NCI-H2196 (cell line): ENCODE measurements at regions not wholly inside any gene's neighbourhood (a gene's known extent, or its start where the extent isn't known, plus 50 kb on each side); places are given as distances from the start of the nearest gene placed in this dataset.
"Not testable (repeated sequence)": the region's sequence is repeated elsewhere in the genome, so short reads cannot be mapped to it uniquely, and the experiment has no call there.

Experiments
- DNase-seq: peaks from one replicate; lab custom pipeline; 2025; ENCODE audit not compliant: unreplicated experiment; lab: John Stamatoyannopoulos, UW

DNA sequence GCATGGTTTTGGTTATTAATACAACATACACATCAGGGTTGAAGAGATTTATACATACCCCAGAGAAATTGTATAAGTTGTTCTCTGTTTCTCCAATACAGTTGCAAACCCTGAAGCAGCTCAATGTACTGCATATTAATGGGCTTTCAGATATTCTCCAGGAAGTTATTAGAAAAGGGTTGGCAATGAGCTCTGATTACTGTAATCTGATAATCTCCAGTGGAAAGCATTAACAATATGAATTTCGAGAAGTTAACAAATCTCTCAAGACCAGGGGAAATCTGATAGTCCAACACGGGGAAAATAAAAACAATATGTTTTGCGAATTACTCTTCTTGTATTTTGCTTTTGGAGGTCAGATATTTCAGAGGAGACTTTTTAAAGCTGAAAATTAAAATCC is 950.1 kb downstream of the TBL1XR1 start:
- DNase-seq: no peak

DNA sequence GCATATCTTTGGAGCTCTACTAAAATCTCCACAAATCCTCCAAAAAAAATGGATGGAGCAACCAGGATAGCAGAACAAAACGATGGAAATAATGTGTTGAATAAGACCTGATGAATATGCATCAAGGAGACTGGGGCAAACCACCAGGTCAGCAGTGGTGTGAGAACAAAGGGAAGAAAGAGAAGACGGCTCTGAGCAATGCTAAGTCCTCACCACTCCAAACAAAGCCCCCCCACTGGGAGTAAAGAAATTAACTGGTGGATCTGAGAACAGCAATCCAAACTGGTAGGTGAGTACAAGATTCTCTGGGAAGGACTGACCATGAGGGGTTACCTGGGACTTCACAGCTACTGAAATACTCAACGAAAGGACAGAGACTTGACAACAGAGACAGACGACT is 977.3 kb downstream of the TBL1XR1 start:
- DNase-seq: no peak

DNA sequence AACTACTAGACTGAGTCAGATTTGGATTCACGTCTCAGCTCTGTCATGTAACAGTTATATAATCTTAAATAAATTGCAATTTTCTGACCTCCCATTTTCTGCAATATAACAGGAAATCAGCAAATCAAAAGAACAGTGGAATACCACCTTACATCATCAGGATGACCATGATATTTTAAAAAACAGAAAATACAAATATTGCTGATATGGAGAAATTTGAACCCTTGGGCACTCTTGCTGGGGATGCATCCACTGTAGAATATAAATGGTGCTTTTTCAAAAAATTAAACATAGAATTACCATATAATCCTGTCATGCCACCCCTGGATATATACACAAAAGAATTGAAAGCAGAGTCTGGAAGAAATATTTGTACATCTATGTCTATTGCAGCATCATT is 982.5 kb downstream of the TBL1XR1 start:
- no peak for DNase-seq

DNA sequence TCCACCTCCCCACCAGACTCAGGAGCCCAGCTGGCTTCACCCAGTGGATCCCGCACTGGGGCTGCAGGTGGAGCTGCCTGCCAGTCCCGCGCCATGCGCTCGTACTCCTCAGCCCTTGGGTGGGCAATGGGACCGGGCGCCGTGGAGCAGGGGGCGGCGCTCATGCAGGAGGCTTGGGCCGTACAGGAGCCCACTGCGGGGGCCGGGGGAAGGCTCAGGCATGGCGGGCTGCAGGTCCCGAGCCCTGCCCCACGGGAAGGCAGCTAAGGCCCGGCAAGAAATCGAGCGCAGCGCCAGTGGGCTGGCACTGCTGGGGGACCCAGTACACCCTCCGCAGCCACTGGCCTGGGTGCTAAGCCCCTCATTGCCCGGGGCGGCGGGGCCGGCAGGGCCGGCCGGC is 984.0 kb downstream of the TBL1XR1 start:
- DNase-seq: not testable (repeated sequence)

DNA sequence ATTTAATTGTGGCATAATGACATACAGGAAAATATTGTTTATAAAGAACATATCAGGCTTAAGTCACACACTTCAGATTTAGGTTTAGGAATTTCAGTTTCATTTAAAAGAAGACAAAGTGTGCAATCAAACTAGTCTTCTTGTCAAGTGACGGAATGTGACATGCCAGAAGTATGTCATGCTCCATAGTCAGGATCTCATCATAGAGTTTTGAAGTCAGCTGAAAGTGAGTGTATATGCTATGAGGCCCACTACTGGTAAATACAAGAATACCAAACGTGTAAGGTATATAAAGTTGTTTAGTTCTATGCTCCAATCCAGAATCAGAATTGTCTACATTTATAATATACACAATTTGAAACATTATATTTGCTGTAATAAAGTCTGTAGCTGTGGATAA is 988.4 kb downstream of the TBL1XR1 start:
- no peak for DNase-seq

DNA sequence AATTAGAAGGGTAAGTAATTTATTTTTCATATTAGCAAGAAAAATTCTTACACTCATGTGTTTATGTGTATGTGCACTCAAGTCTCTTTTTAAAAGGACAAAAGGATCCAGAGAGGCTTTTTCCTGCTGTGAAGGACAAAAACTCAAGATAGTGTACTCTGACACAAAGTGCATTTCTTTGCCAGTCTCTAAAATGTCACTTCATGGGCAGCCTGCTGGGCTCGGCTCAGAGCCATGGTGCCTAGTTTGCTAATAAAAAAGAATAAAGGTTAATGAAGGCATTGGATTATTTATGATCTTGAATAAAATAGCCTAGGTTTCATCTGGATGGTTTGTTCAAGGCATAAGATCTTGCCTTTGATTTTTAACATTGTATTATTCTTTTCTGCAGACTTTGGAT is 989.0 kb downstream of the TBL1XR1 start:
- no peak for DNase-seq

DNA sequence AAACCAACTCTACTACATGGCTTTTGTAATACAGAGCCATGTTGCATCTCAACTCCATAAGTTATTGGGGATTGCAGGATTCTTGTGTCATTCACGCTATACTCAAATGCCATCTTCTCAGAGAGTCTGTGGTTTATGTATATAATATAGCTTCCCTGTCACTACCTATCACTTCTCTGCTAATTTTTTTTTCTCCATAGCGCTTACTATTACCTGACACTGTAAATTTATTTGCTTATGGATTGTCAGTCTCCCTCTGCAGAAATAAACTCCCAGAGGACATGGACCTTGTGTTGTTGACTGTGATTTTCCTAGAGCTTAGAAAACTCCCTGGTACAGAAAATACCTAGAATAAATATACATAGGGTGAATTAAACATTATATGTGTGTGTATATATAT is 990.5 kb downstream of the TBL1XR1 start:
- no peak for DNase-seq

DNA sequence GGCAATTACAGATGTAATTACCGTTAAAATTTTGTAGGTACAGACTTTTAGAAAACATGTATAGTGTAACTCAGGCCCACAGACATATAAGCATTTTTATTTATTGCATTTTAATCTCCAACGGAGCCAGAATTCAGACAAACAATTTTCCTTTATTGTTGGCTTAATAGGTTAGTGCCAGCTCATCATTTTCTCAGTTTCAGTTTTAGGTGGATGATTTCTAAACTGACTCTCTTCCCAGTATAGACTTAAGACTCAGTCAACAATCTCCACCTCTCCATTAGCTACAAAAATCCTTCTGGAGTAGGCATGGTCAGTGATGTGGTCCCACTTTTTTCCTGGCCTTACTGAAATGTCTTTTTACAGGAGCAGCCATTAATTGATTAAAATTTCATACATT is 994.6 kb downstream of the TBL1XR1 start:
- DNase-seq: no peak

DNA sequence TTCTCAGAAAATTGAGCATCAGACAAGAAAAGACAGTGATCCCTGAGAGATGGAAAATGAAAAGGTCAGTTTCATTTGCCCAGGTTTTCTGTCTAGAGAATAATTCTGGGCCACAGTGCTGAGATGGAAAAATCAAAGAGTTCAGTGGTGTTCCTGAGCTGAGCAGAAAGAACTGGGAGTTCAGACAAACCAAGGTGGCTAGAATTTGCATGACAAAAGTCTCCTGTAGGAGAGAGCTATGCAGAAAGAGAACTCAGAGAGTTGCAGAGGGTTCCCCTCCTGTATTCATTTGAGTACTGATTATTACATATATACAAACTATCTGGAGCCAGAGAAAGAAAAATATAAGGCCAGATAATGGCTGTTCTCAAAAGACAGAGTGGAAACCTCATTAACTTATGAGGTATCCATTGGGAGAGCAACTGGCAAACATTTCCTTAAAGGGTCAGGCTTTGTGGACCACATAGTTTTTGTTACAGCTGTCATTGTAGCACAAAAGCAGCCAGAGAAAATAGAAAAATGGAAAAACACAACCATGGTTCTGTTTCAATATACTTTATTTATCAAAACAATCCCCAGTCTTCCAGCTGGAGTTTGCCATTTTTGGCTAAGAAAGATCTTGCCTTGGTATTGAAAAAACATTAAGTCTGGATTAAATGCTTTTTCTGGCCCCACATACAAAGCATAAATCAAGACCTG is 1004.1 kb downstream of the TBL1XR1 start:
- no peak for DNase-seq

DNA sequence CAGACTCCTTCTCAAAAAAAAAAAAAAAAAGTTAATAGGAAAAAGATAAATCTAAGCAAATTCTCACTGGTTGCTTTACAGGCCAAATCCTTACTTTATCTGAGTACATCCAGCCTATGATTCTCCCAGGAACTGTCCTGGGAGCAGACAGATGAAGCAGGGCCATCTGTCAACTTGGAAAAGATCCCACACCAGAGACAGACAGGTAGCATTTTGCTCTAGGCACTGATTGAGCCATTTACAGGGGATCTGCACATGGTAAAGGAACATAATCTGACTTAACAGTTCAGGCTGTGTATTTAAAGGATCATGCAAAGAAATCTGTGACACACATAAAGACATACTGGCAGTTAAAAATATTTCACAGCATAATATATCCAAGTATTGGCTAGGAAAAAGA is 1006.5 kb downstream of the TBL1XR1 start:
- no peak for DNase-seq

DNA sequence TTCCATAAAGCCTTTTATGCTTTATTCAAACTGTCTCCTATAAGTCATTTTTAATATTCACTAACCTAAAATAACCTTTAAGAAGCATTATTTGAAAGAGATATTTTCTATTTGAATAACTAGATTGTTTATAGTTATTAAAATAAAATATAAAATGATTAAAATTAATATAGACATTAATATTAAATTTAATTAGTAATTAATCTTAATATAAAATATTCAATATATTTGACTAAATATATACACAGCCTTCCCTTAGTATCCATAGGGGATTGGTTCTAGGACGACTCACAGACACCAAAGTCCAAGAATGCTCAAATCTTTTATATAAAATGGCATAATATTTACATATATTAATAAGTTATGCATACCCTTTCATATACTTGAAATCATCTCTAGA is 1014.1 kb downstream of the TBL1XR1 start:
- DNase-seq: no peak

DNA sequence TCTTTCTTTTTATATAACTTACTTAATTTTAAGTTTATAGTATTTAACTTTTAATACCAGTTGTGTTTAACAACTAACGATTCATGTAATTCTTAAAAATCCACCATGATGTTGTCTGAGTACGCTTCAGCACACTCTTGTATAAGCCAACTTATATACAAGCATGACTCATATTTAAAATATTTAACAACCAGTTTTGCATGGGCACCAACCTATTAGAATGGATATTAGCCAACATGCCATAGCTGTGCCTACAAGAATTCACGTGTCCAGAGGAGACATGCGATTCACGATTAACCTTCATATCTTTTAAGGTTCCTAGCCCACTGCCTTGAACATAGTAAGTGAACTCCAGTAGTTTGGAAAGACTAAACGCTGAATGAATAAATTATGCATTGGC is 1023.2 kb downstream of the TBL1XR1 start:
- no peak for DNase-seq

DNA sequence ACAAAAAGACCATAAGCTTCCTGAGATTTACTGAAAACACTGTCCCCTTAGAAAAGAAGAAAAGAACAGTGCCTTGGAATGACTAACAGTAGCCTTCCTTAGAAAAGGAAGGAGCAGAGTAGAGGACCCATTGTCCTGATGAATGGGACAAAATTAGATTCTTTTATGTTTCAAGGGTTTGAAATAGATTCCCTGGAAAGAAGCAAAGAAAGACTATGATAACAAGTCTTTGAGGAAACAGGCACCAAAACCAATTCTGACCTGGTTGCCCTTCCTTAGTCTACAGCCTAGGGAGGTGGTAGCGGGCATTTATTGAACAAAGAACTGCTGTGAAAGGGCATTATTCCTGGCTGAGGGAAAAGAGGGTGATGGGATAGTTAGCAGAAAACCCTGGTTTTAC is 1024.8 kb downstream of the TBL1XR1 start:
- DNase-seq: no peak

DNA sequence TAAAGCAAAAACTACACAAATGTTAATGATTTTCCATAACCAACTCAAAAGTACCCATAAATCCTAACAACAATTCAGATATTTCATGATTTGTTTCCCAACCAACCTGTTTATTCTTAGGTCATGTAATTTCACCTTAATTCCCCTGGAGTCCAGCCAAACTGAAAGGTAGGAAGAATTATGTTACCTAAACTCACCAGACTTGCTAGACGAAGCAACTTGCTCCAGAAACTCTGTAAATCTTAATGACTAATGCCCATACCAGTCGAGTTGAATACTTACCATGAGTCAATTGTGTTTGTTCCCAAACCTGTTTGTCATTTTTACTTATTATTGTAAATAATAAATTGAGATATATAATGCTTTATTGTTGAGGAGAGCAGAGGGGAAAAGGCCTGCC is 1030.0 kb downstream of the TBL1XR1 start:
- no peak for DNase-seq

DNA sequence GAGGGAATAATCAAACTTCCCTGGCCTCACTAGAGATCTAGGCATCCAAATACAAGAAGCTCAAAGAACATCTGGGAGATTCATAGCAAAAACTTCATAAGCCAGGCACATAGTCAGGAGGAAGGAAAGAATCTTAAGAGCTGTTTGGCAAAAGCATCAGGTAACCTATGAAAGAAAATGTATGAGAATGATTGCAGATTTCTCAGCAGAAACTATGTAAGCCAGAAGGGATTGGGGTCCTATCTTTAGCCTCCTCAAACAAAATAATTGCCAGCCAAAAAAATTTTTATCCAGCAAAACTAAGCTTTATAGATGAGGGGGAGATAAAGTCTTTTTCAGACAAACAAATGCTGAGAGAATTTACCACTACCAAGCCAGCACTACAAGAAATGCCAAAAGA is 1036.3 kb downstream of the TBL1XR1 start:
- no peak for DNase-seq

DNA sequence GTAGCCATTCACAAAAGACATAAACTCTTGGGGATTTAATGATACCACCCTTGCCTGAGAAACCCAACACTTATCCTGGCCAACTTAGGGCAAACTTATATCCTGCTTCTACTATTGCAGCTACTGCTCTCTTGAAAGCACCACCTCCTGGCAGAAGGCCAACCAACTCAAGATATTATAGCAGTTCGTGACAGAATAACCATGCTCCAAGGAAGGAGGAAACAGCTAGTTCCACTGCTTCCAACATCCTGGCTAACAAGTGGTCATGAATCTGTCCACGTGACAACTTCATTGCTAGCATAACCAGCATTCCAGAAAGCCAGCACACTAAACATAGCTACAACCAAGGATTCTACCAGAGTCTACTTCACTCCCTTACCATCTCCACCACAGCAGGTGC is 1037.5 kb downstream of the TBL1XR1 start:
- no peak for DNase-seq

DNA sequence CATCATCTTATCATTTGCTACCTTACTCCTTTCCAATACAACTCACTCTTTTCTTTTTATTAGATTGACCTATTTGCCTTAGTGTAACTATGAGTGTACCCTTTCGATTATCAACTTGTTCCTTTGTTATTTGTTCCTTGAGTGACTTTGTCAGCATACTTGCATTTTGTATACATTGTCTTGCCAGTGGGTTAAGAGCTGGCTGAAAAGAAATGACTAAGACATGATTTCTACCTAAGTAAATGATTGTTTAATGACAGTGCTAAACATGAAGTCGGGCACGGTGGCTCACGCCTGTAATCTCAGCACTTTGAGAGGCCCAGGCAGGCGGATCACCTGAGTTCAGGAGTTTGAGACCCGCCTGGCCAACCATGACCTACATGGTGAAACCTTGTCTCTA is 1042.3 kb downstream of the TBL1XR1 start:
- no peak for DNase-seq

DNA sequence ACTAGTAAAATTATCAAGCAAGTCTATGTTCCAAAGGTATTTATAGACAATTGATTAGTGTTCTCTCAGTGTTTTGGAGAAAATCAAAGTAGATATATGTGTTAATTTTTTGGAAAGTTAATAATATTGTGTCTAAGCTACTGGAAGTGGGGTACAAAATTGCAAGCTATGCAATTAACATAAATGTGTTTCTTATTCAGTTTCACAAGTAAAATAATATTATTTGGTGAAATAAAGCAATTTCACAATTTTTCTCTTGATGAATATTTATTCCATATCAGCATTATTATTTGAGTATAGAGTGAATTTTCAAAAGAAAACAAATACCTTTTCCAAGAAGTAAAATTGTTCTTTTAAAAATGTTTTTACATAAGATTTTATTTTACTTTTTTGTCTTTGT is 1047.7 kb downstream of the TBL1XR1 start:
- DNase-seq: no peak

DNA sequence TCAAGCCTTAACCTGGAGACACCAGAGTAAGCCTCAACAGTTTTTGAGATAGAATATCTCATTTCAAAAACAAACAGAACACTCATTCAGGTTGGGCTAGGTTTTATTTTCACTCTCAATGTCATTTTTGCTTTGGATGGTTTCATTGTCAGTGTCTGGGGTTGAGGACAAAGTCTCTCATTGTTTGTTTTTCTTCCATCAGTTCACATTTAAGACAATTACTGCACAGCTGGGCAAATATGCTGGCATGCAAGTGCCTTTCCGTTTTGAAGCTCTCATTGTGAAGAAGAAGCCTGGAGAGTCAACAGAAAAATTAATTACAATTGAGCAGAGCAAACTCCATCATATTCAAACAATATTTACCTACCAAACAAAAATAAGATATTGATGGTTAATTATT is 1050.0 kb downstream of the TBL1XR1 start:
- peak; percentile 62 for DNase-seq

DNA sequence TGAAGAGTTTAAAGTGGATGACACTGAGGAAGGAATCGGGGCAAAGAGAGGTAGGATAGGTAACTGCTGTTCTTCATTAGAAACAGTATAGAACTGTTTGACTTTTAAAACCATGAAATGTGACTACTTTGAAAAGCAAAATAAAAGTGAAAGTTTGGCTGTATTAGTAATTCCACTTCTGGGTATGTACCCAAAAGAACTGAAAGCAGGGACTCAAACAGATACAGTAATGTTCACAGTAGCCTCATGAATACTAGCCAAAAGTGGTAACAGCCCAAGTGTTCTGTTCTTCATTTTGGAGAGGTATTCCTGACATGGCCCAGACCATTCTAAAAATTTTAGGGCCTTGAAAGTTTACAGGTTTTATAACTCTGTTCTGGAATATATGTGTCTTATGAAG is 1055.4 kb downstream of the TBL1XR1 start:
- DNase-seq: no peak

DNA sequence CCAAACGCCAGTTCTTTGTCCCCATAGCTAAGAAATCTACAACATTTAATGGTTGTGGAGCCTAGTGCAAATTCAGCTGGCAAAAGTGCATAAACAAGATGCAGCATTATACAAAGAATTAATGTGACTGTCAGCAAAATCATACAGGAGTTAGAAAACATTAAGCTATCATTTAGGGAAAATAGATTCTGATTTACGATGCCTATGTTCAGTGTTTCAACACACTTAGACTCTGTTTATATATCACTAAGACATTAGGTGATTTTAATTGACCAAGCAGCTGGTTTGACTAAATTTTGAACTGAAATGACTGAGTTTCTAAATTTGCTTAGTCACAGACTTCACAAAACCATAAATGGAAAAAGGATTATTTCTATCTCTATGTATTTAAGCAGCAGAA is 1076.8 kb downstream of the TBL1XR1 start:
- DNase-seq: no peak

DNA sequence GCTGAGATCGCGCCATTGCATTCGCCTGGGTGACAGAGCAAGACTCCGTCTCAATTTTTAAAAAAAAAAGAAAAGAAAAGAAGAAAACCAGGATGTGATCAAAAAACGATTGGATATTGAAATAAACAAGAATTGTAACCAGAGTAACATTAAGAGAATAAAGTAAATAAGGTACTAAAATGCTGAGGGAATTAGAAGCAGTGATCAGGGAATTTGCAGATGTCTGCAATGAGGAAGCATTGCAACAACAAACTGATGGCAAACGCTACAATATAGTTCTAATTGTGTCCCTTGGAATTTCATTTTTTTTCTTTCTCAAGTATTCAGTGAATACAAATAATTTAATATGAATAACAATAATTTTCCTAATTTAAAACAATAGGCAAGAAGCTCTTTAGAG is 1077.5 kb downstream of the TBL1XR1 start:
- DNase-seq: no peak

DNA sequence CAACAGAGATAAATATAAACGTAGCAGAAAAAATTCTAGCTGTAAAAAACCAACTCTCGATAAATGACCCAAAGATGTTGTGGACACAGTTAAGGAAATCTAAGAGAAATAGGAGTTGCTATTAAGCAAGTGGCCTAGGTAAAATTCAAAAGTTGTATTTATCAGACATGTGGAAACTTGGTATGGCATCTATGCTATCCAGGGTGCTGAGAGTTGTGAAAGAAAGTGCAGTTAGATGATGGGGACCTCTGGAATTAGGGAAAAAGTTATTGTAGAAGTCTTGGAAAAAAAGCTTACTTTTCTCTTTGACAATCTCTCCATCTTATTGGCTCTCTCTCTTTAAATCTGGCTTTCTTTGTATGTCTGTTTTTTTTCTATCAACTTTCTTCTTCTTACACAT is 1090.9 kb downstream of the TBL1XR1 start:
- DNase-seq: no peak

DNA sequence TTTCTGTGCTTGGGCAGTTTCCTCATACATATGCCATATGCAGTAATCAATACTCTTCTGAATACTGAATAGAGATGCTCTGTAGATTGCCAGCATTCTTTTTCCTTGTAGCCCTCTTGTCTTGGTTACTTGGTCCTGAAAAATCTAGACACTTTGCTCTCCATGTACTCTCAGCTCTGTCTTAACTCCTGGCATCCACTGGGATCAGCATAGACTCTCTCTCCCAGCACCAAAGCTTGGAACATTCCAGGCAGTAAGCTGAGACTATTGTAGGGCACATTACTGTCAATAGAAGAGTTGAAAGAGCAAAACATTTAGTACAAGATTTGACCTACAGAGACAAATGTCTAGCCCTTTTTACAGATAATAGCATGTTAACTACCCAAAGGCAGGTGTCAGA is 1100.3 kb downstream of the TBL1XR1 start:
- no peak for DNase-seq
